NCI-H69 (cell line): ENCODE measurements at regions not wholly inside any gene's neighbourhood (a gene's known extent, or its start where the extent isn't known, plus 50 kb on each side); places are given as distances from the start of the nearest gene placed in this dataset.
"Not testable (repeated sequence)": the region's sequence is repeated elsewhere in the genome, so short reads cannot be mapped to it uniquely, and the experiment has no call there.

ENCODE experiments used
- DNase-seq: peaks from one replicate; lab custom pipeline; 2025; lab: John Stamatoyannopoulos, UW

GRCh38 chr10:131363416-131363815 lies 51.9 kb upstream of the TCERG1L start:
- DNase-seq = no peak

DNA sequence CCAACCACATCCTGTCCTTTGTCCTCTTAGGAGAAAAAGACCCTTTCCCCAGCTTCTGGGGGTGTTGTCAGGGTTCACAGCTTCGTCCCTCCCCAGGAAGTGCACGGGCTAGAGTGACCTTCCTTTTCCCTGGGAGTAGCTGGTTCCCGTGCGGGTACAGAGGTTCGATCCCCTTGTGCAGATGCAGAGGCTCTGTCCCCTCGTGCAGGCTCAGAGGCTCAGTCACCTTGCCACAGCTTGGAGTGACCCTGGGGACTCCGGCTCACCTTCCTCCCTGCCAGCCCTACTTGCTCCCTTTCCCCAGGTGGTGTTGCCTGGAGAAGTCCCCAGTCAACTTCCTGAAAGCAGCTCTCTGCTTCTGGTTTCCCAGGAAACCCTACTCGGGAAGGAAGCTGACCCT lies 60.0 kb upstream of the TCERG1L start:
- no peak for DNase-seq

DNA sequence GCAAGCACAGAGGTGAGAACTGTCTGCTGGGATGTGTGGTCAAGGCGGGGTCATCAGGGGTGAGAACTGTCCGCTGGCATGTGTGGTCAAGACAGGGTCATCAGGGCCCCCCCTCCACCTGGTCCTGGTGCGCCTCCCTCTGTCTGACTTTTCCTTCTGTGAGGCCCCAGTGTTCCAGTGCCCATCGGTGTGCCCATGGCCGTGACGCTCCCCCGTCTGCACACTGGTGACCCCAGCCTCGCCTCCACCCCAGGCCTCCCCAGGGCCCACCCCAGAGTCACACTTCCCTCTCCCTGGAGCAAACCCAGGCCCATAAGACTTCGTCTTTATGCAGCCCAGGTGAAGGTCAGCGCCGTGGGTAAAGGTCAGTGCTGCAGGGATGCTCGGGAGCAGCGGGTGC lies 70.1 kb upstream of the TCERG1L start:
- DNase-seq = no peak

DNA sequence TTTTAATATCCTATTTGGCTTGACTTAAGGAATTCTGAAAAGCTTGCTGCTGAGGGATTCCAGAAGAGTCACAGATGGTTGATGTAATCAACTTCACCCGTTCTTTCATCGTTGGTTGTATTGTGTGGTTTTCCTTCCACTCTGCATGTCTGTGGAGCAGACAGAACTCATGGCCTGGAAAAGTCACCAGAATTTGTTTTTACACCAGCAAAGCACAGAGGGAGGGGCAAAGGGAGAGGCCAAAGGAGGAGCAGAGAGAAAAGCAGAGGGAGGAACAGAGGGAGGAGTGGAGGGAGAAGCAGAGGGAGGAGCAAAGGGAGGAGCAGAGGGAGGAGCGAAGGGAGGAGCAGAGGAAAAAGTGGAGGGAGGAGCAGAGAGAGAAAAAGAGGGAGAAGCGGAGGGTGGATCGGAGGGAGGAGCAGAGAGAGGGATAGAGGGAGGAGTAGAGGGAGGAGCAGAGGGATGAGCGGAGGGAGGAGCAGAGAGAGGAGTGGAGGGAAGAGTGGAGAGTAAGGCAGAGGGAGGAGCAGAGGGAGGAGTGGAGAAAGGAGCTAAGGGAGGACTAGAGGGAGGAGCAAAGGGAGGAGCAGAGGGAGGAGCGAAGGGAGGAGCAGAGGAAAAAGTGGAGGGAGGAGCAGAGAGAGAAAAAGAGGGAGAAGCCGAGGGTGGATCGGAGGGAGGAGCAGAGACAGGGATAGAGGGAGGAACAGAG lies 73.8 kb upstream of the TCERG1L start:
- DNase-seq = not testable (repeated sequence)

- no peak for DNase-seq
These were observed 75.6 kb upstream of the TCERG1L start for GRCh38 chr10:131387018-131387529.

GRCh38 chr10:131391936-131392335 lies 80.4 kb upstream of the TCERG1L start:
- no peak for DNase-seq

GRCh38 chr10:131396121-131397050 lies 84.9 kb upstream of the TCERG1L start:
- no peak for DNase-seq

- no peak for DNase-seq
These were observed 86.6 kb upstream of the TCERG1L start for GRCh38 chr10:131398166-131398565.

DNA sequence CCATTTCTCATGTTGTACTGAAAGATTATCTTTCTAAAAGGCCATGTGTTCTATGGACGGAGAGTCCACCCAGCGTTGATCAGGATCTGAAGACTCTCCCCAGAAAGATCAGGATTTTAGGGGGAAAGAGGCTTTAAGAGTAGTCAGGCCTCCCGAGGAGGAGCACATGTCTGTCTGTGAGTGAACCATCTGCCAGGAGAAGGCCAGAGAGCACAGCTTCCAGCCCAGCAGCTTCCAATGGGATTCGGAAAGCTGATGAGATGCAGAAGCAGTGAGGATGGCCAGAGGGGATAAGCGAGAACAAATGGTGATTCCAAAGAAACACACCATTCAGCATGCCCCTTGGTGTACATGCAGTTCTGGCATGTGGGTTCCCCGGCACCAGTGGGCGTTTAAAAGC lies 88.5 kb upstream of the TCERG1L start:
- no peak for DNase-seq

- no peak for DNase-seq
These were observed 89.0 kb upstream of the TCERG1L start for GRCh38 chr10:131400513-131400912.

- DNase-seq = no peak
These were observed 91.5 kb upstream of the TCERG1L start for GRCh38 chr10:131402771-131403650.

- DNase-seq = no peak
These were observed 92.4 kb upstream of the TCERG1L start for GRCh38 chr10:131403936-131404335.

DNA sequence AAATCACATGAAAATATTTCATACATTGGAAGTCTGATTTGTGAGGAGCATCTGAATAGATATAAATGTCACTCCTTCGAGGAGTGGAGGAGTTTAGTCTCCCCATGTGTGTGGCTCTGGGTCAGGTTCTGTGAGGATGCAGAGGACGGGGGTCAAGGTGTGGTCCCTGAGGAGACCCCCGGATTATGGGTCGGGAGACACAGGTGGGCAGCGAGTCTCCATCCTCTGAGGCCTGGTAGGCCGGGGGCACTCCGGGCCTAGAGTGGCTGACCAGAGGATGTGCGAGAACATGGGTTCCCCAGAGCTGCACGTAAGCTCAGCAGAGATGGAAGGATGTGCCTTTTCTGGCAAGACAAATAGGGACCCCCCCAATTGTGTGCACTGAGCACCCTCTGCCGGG lies 93.4 kb upstream of the TCERG1L start:
- peak; percentile 2 for DNase-seq

DNA sequence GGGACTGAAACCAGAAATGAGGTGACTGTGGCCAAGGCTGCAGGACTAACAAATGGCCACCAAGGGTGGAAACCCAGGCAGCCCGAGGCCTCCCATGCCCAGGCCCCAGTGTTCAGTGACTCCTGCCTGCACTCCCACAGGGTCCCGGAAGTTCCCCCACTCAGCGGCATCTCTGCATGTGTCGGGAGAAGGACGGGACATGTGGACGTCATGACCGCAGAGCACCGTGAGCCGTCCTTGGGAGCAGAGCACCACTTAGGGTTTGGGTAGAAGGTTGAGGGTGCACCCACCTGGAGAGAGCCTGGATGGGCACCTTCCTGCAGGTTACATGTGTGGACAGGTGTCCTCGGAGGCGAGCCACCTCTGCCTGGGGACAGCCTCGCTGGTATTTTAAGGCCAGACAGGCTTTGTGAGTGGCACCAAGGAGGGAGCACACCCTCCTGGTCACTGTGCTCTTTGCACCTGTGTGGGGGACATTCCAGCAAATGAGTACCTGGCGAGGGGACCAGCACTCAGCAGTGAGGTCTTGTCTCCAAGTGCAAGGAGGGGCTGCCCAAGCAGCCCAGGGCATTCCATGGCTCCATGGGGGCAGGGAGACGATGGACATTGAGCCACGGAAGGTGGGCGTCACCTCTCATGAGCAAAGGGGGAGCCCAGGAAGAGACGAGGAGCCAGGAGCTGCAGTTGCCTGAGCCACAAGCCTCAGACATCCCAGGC lies 95.3 kb upstream of the TCERG1L start:
- DNase-seq = no peak

DNA sequence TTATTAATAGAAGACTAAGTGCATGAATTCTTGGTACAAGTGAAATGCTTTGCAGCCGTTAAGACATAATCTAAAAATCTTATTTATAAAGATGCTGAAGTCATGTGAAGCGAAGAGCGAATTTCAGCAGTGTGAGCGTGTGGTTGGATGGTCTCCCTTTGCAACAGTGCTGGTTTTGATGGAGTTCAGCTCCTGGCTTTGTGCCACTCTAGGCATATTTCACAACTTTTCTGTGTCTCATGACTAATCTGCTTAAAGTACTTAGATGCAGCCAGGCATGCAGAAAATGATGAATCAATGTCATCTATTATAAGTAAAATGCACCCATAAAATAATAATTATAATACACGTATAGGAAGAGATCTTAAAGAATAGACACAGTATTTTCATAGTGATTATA lies 107.2 kb upstream of the TCERG1L start:
- no peak for DNase-seq

GRCh38 chr10:131419797-131420196 lies 108.3 kb upstream of the TCERG1L start:
- DNase-seq = no peak

- no peak for DNase-seq
These were observed 109.3 kb upstream of the TCERG1L start for GRCh38 chr10:131420867-131421266.

GRCh38 chr10:131421381-131421780 lies 109.9 kb upstream of the TCERG1L start:
- DNase-seq = no peak

DNA sequence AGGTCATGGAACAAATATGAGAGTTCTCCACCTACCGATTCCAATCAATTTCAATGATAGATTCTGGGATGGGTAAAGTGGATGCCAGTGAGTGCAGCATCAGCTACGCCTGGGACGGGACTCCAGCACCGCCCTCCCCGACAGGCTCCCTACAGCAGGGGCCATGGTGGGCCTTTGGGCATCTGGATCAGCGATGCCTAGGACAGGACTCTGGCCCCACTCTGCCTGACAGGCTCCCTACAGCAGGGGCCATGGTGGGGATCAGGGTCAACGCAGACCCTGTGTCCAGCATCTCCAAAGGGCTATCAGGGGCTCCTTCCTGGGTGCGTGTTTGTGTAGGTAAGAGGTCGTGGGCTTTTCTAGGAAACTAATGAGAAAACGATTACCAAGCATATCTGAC lies 111.2 kb upstream of the TCERG1L start:
- no peak for DNase-seq

- DNase-seq = no peak
These were observed 112.5 kb upstream of the TCERG1L start for GRCh38 chr10:131424053-131424452.

DNA sequence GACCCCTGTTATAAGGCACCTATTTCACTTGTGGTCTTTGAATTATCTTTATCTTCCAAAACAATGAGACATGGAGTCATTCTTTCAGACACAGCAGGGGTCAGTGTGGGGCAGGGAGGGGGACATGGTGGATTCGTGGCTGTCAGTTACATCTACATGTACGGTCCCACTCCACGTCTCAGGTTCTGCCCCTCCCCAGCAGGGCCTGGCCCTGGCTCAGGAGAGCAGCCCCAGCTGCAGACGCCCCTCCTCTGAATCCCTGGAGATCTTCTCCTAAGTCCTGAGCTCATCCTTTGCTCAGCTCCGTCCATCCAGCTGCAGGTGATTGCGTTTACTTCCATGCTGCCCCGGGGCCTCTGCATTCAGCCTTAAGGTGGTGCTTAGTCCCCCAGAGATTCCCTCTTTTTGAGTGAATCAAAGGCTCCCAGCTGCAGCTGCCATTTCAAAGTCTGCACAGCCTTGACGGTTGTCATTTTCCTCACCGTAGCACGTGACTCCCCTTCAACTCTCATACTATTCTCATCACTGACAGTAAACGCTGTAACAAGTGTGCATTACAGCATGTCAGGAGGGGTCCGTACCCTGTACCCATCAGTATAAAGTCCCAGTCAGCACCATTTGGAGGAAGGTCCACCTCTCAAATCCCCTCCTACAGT lies 113.4 kb upstream of the TCERG1L start:
- DNase-seq = no peak
